A549 (cell line): ENCODE measurements at regions not wholly inside any gene's neighbourhood (a gene's known extent, or its start where the extent isn't known, plus 50 kb on each side); places are given as distances from the start of the nearest gene placed in this dataset.

Experiments used
- ATAC-seq, 2 experiments: fragments of 200-7000 bp in 1 of 2; fragments of >200 bp in 1 of 2; cut with Nextera tagmentation in 1 of 2; cut with Tn5 transposase in 1 of 2; 3 replicates each; pipeline versions ENCODE4 v1.8.0 to v1.9.1; 2018 to 2020; ENCODE audit warnings: mild to moderate bottlenecking in 1 of 2, moderate library complexity in 1 of 2
- CTCF ChIA-PET: fragments of 300-600 bp; sonication (Branson Sonifier 250); formaldehyde crosslinking; extraction: SDS; loops from one replicate; lab custom pipeline; 2021; ENCODE audit warnings: antibody characterized with exemption, inconsistent platforms; lab: Yijun Ruan, JAX
- POLR2A ChIA-PET: fragments of 350-600 bp; formaldehyde crosslinking; extraction: SDS; loops from one replicate; lab custom pipeline; 2021; ENCODE audit warnings: antibody characterized with exemption, inconsistent platforms; lab: Yijun Ruan, JAX
- DNase-seq, 2 experiments: peaks; one replicate each; pipeline versions ENCODE4 v3.0.0 to v3.0.0-alpha.2; 2011 to 2016; ENCODE audit warnings: low read depth in 1 of 2, low spot score in 1 of 2
- FAIRE-seq: peaks from 2 replicates; lab custom pipeline; 2011; peaks lifted over from hg19 to GRCh38; lab: Jason Lieb, UNC
- H3K27ac ChIP-seq, 2 experiments: fragments of >200 bp; sonication (Bioruptor Twin); formaldehyde crosslinking; 3 replicates each; pipeline ENCODE4 v1.5.1; 2016 to 2017
- H3K4me1 ChIP-seq: fragments of >200 bp; sonication (Bioruptor Twin); formaldehyde crosslinking; 3 replicates; pipeline ENCODE4 v1.6.1; 2016
- H3K4me2 ChIP-seq: fragments of >200 bp; sonication (Bioruptor Twin); formaldehyde crosslinking; 3 replicates; pipeline ENCODE4 v1.6.1; 2016
- H3K4me3 ChIP-seq: fragments of >200 bp; sonication (Bioruptor Twin); formaldehyde crosslinking; 3 replicates; pipeline ENCODE4 v1.5.1; 2016
- H3K9me3 ChIP-seq: fragments of >200 bp; sonication (Bioruptor Twin); formaldehyde crosslinking; 3 replicates; pipeline ENCODE4 v1.6.1; 2016
- CBX8 ChIP-seq: fragments of 200-600 bp; sonication (generic); IDR thresholded peaks from 2 replicates; pipeline ENCODE4 v1.6.1; 2016
- CEBPB ChIP-seq, 2 experiments: fragments of >200 bp in 1 of 2; sonication (Bioruptor Twin) in 1 of 2; formaldehyde crosslinking in 1 of 2; IDR thresholded peaks; 2 replicates each; pipeline ENCODE4 v1.6.1; 2012 to 2016
- EHF ChIP-seq: fragments of 250-450 bp; sonication (Bioruptor Pico); IDR thresholded peaks from 2 replicates; pipeline ENCODE4 v1.5.0; 2020; ENCODE audit warnings: mild to moderate bottlenecking
- EHMT2 ChIP-seq: fragments of 200-600 bp; sonication (generic); IDR thresholded peaks from 2 replicates; pipeline ENCODE4 v1.6.1; 2016; ENCODE audit warnings: antibody characterized with exemption, low read depth, mild to moderate bottlenecking, moderate library complexity
- ESRRA ChIP-seq: fragments of 150-350 bp; IDR thresholded peaks from 2 replicates; pipeline ENCODE4 v1.6.1; 2014; ENCODE audit warnings: mild to moderate bottlenecking, low read length, borderline replicate concordance
- FOSB ChIP-seq: fragments of 250-450 bp; sonication (Bioruptor Pico); IDR thresholded peaks from 2 replicates; pipeline ENCODE4 v1.5.0; 2020; ENCODE audit warnings: mild to moderate bottlenecking, moderate library complexity
- FOXS1 ChIP-seq: fragments of 250-450 bp; sonication (Bioruptor Pico); IDR thresholded peaks from 2 replicates; pipeline ENCODE4 v1.5.0; 2020; ENCODE audit warnings: mild to moderate bottlenecking, moderate library complexity
- GATA3 ChIP-seq: IDR thresholded peaks from 2 replicates; pipeline ENCODE4 v1.6.1; 2012; ENCODE audit warnings: borderline replicate concordance
- HDAC2 ChIP-seq: fragments of 200-600 bp; sonication (generic); IDR thresholded peaks from 2 replicates; pipeline ENCODE4 v1.6.1; 2016
- JUNB ChIP-seq: fragments of >200 bp; sonication (Bioruptor Twin); formaldehyde crosslinking; IDR thresholded peaks from 2 replicates; pipeline ENCODE4 v1.6.1; 2016
- KDM1A ChIP-seq: fragments of 200-600 bp; sonication (generic); IDR thresholded peaks from 2 replicates; pipeline ENCODE4 v1.6.1; 2016; ENCODE audit warnings: low read depth, mild to moderate bottlenecking
- PHF8 ChIP-seq: fragments of 200-600 bp; sonication (generic); IDR thresholded peaks from 2 replicates; pipeline ENCODE4 v1.6.1; 2016; ENCODE audit warnings: low read depth, mild to moderate bottlenecking, antibody characterized with exemption, moderate library complexity, borderline replicate concordance
- RNF2 ChIP-seq: fragments of 200-600 bp; sonication (generic); IDR thresholded peaks from 2 replicates; pipeline ENCODE4 v1.6.1; 2016; ENCODE audit warnings: low read depth, mild to moderate bottlenecking, antibody characterized with exemption, moderate library complexity, borderline replicate concordance
- ZC3H11A ChIP-seq: fragments of 450-650 bp; IDR thresholded peaks from 2 replicates; pipeline ENCODE4 v1.6.1; 2014; ENCODE audit warnings: antibody characterized with exemption, mild to moderate bottlenecking
- ZFP36 ChIP-seq: fragments of 450-650 bp; IDR thresholded peaks from 2 replicates; pipeline ENCODE4 v1.6.1; 2014; ENCODE audit warnings: borderline replicate concordance; ENCODE audit not compliant: partially characterized antibody
- WGBS: methylation state at CpG from one replicate; pipeline ENCODE4 v1.1.6; 2017; ENCODE audit errors: missing lambda C conversion rate; 5-methylcytosine and 5-hydroxymethylcytosine counted together
- TF ChIP-seq, protein P1 (sequence below): fragments of 150-350 bp; IDR thresholded peaks from 2 replicates; pipeline ENCODE4 v1.6.1; 2014; ENCODE audit warnings: low read depth, mild to moderate bottlenecking, low read length
- TF ChIP-seq, protein P2 (sequence below): fragments of 250-450 bp; sonication (Bioruptor Pico); IDR thresholded peaks from 2 replicates; pipeline ENCODE4 v1.5.0; 2021; ENCODE audit warnings: mild to moderate bottlenecking, moderate library complexity, borderline replicate concordance
- TF ChIP-seq, protein P3 (sequence below): IDR thresholded peaks from 2 replicates; pipeline ENCODE4 v1.6.1; 2012
- TF ChIP-seq, protein P4 (sequence below): fragments of 450-650 bp; IDR thresholded peaks from 2 replicates; pipeline ENCODE4 v1.6.1; 2014; ENCODE audit warnings: antibody characterized with exemption

DNA sequence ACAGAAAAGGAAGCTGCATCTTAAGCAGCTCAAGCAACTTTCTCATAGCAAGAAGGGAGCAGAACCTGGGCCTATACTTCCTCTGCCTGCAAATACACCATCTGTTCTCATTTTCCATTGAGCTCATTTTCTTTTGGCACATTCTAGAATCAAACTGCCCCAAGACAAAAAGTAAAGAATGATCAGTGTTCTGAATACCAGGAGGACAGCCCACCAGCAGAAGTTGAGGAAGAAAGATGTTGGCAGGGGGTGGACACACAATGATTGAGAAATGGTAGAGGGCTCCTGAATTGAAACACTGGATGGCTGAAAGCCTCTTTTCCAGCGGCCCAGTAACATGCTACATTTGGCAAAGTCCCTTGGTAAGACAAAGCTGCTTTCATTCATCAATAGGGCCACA, 171.8 kb downstream of the MED10 start (continued):
- TF ChIP-seq PHF8, result no peak
- TF ChIP-seq EHF (CRISPR knock-in tag), result no peak
- TF ChIP-seq, protein P1, sequence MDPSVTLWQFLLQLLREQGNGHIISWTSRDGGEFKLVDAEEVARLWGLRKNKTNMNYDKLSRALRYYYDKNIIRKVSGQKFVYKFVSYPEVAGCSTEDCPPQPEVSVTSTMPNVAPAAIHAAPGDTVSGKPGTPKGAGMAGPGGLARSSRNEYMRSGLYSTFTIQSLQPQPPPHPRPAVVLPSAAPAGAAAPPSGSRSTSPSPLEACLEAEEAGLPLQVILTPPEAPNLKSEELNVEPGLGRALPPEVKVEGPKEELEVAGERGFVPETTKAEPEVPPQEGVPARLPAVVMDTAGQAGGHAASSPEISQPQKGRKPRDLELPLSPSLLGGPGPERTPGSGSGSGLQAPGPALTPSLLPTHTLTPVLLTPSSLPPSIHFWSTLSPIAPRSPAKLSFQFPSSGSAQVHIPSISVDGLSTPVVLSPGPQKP, result no peak
- no peak for TF ChIP-seq ZFP36
- no peak for TF ChIP-seq FOSB (CRISPR knock-in tag)
- TF ChIP-seq, all 56 proteins: peak for 0

DNA sequence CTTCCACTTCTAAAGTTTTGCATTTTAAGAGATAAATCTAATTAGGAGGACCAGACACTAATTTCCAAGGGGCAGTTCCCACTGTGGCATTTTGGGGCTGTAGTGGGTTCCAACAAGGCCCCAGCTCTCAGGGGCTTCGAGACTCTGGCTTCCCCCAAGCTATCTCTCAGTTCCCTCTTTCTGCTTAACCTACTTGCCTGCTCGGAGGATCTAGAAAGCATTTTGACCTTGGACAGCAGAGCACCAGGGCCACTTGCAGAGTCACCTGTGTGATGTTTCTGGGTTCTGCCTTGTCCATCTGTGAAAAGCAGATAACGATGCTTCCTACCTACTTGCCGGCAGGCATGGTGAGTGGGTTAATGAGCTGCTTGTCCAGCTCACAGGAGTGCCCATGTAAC, 175.4 kb downstream of the MED10 start:
- TF ChIP-seq, protein P2, sequence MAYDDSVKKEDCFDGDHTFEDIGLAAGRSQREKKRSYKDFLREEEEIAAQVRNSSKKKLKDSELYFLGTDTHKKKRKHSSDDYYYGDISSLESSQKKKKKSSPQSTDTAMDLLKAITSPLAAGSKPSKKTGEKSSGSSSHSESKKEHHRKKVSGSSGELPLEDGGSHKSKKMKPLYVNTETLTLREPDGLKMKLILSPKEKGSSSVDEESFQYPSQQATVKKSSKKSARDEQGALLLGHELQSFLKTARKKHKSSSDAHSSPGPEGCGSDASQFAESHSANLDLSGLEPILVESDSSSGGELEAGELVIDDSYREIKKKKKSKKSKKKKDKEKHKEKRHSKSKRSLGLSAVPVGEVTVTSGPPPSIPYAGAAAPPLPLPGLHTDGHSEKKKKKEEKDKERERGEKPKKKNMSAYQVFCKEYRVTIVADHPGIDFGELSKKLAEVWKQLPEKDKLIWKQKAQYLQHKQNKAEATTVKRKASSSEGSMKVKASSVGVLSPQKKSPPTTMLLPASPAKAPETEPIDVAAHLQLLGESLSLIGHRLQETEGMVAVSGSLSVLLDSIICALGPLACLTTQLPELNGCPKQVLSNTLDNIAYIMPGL, result no peak
- TF ChIP-seq ZFP36 (no peak), HDAC2 (no peak), CBX8 (no peak), FOXS1 (CRISPR knock-in tag) (no peak), KDM1A (no peak), EHMT2 (no peak), RNF2 (no peak), GATA3 (no peak), JUNB (no peak), ESRRA (no peak), CEBPB (IDR thresholded peaks at IDR 0.05) (no peak), ZC3H11A (no peak)
- TF ChIP-seq, protein P1, result no peak
- TF ChIP-seq, protein P3, sequence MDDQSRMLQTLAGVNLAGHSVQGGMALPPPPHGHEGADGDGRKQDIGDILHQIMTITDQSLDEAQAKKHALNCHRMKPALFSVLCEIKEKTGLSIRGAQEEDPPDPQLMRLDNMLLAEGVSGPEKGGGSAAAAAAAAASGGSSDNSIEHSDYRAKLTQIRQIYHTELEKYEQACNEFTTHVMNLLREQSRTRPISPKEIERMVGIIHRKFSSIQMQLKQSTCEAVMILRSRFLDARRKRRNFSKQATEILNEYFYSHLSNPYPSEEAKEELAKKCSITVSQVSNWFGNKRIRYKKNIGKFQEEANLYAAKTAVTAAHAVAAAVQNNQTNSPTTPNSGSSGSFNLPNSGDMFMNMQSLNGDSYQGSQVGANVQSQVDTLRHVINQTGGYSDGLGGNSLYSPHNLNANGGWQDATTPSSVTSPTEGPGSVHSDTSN, result no peak
- TF ChIP-seq, protein P4, sequence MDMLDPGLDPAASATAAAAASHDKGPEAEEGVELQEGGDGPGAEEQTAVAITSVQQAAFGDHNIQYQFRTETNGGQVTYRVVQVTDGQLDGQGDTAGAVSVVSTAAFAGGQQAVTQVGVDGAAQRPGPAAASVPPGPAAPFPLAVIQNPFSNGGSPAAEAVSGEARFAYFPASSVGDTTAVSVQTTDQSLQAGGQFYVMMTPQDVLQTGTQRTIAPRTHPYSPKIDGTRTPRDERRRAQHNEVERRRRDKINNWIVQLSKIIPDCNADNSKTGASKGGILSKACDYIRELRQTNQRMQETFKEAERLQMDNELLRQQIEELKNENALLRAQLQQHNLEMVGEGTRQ, result no peak
- TF ChIP-seq, all 56 proteins: peak for 0
- ATAC-seq (no peak), DNase-seq (no peak), FAIRE-seq (no peak)
- Histone ChIP-seq H3K4me3 (no peak overlapping the region), H3K9me3 (peaks cover 2% of the 10 kb centered on the region; the same call in 1 of the 3 replicates), H3K27ac (no peak overlapping the region), H3K4me2 (no peak overlapping the region), H3K4me1 (no peaks in the 10 kb centered on the region)
- CTCF ChIA-PET, result interaction anchor here (0.6 to 1.7 kb wide), 6 partner anchors 8 to 561 kb away, joined by 3 to 5 read pairs (median 3); no protein-coding TSS in a partner anchor
- POLR2A ChIA-PET, result no interaction called here
- WGBS, result 55% methylated on average over 4 of the region's 4 CpGs
